ENCODE measurements at regions not wholly inside any gene's neighbourhood (a gene's known extent, or its start where the extent isn't known, plus 50 kb on each side); places are given as distances from the start of the nearest gene placed in this dataset.

DNA sequence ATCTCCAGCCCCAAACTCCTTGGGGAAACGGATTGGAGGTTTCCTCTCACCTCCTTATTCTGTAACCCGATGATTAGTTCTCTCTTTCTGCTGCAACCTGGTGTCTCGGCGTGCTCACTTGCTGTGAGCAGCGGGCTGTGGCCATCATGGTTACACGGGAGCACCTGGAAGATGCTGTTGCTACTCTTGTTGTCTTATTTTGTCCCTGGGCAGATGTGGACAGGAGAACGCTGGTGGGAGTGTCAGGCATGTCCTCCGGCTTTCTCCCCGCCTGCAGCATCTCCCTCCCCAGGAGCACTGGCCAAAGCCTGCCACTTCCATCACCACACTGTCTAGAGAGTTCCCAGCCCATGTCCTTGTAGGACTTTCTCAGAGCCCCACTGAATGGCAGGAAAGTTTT, 211.8 kb upstream of the ZNF536 start:
- no peaks in the 10 kb centered on the region for H3K4me1 Mint-ChIP-seq (ENCODE audit: low read depth, unreplicated experiment)
- no peak overlapping the region for H3K4me3 Mint-ChIP-seq (ENCODE audit: unreplicated experiment)
- H3K4me1 ChIP-seq (ENCODE audit: insufficient read depth, low read length): no peaks in the 10 kb centered on the region
- FAIRE-seq (no peak), DNase-seq (ENCODE audit: low read depth) (no peak)
- H2AFZ ChIP-seq (ENCODE audit: low read depth, low read length): no peak overlapping the region
- H3K9ac ChIP-seq (ENCODE audit: low read length): no peak overlapping the region
- H3K4me2 ChIP-seq (ENCODE audit: low read length): no peak overlapping the region
- TF ChIP-seq, protein P1, sequence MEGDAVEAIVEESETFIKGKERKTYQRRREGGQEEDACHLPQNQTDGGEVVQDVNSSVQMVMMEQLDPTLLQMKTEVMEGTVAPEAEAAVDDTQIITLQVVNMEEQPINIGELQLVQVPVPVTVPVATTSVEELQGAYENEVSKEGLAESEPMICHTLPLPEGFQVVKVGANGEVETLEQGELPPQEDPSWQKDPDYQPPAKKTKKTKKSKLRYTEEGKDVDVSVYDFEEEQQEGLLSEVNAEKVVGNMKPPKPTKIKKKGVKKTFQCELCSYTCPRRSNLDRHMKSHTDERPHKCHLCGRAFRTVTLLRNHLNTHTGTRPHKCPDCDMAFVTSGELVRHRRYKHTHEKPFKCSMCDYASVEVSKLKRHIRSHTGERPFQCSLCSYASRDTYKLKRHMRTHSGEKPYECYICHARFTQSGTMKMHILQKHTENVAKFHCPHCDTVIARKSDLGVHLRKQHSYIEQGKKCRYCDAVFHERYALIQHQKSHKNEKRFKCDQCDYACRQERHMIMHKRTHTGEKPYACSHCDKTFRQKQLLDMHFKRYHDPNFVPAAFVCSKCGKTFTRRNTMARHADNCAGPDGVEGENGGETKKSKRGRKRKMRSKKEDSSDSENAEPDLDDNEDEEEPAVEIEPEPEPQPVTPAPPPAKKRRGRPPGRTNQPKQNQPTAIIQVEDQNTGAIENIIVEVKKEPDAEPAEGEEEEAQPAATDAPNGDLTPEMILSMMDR (IDR thresholded peaks at IDR 0.05; ENCODE audit: insufficient read depth, low read depth, low read length): no peak
- no peak for TF ChIP-seq EZH2 (IDR thresholded peaks at IDR 0.05; ENCODE audit: insufficient read depth, low read length)
- H3K9me3 Mint-ChIP-seq (ENCODE audit: unreplicated experiment): peaks cover 1% of the 10 kb centered on the region
- H3K36me3 ChIP-seq (ENCODE audit: insufficient read depth, low read length): no peaks in the 10 kb centered on the region
- no peak overlapping the region for H3K27ac Mint-ChIP-seq (ENCODE audit: unreplicated experiment)
- H3K79me2 ChIP-seq (ENCODE audit: insufficient read depth, low read length): no peaks in the 10 kb centered on the region
- H3K4me3 ChIP-seq (ENCODE audit: insufficient read depth, low read depth, low read length): no peak overlapping the region
- peaks cover 32% of the 10 kb centered on the region for H3K27me3 Mint-ChIP-seq (ENCODE audit: low read depth, unreplicated experiment)
- no peaks in the 10 kb centered on the region for H4K20me1 ChIP-seq (ENCODE audit: insufficient read depth, low read length)
- H3K27me3 ChIP-seq (ENCODE audit: insufficient read depth, low read length): no peaks in the 10 kb centered on the region
- H3K9me3 ChIP-seq (ENCODE audit: insufficient read depth, low read depth, low read length): peaks cover 7% of the 10 kb centered on the region
- no peaks in the 10 kb centered on the region for H3K36me3 Mint-ChIP-seq (ENCODE audit: low read depth, unreplicated experiment)
- no peak overlapping the region for H3K27ac ChIP-seq (ENCODE audit: low read depth, low read length)

DNA sequence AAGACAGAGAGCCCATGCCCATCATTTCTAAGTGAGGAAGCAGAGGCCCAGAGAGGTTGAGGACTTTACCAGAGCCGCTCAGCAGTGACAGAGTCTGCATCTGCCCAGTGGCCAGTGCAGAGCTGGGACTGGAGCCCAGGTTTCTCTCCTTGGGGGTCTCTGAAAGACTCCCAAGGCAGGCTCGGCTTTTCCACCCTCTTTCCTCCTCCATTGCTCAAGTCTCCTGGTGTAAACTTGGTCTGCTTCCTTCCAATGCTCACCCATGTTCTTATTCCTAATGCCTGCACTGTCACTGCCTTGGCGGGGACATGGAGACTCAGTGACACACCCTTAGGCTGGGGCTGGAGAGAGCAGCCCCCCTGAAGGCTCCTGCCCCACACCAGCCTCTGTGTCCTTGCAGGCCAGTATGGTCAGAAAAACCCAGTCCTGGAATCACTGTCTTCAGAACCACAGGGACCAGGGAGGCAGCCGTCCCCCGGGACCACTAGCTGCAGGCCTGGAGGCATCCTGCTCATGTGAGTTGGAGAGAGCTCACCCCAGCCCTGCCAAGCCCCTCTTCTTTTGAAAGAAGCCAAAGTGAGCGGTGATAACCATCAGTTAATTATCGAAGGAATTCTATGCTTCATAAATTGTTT, 211.0 kb upstream of the ZNF536 start:
- no peaks in the 10 kb centered on the region for H3K36me3 Mint-ChIP-seq (ENCODE audit: low read depth, unreplicated experiment)
- Histone ChIP-seq H3K36me3 (ENCODE audit: insufficient read depth, low read length) (no peaks in the 10 kb centered on the region), H3K4me3 (ENCODE audit: insufficient read depth, low read depth, low read length) (no peak overlapping the region), H4K20me1 (ENCODE audit: insufficient read depth, low read length) (no peaks in the 10 kb centered on the region), H2AFZ (ENCODE audit: low read depth, low read length) (no peak overlapping the region), H3K4me2 (ENCODE audit: low read length) (no peak overlapping the region), H3K79me2 (ENCODE audit: insufficient read depth, low read length) (no peaks in the 10 kb centered on the region), H3K9ac (ENCODE audit: low read length) (no peak overlapping the region), H3K9me3 (ENCODE audit: insufficient read depth, low read depth, low read length) (peaks cover 7% of the 10 kb centered on the region), H3K27ac (ENCODE audit: low read depth, low read length) (no peak overlapping the region), H3K27me3 (ENCODE audit: insufficient read depth, low read length) (no peaks in the 10 kb centered on the region), H3K4me1 (ENCODE audit: insufficient read depth, low read length) (no peaks in the 10 kb centered on the region)
- no peaks in the 10 kb centered on the region for H3K4me1 Mint-ChIP-seq (ENCODE audit: low read depth, unreplicated experiment)
- peaks cover 33% of the 10 kb centered on the region for H3K27me3 Mint-ChIP-seq (ENCODE audit: low read depth, unreplicated experiment)
- no peak overlapping the region for H3K27ac Mint-ChIP-seq (ENCODE audit: unreplicated experiment)
- H3K4me3 Mint-ChIP-seq (ENCODE audit: unreplicated experiment): no peak overlapping the region
- no peak for DNase-seq (ENCODE audit: low read depth)
- FAIRE-seq: no peak
- peaks cover 1% of the 10 kb centered on the region for H3K9me3 Mint-ChIP-seq (ENCODE audit: unreplicated experiment)
- no peak for TF ChIP-seq EZH2 (IDR thresholded peaks at IDR 0.05; ENCODE audit: insufficient read depth, low read length)
- TF ChIP-seq, protein P1 (IDR thresholded peaks at IDR 0.05; ENCODE audit: insufficient read depth, low read depth, low read length): no peak

- peaks cover 1% of the 10 kb centered on the region for H3K9me3 Mint-ChIP-seq (ENCODE audit: unreplicated experiment)
- DNase-seq (ENCODE audit: low read depth): no peak
- no peak overlapping the region for H3K9ac ChIP-seq (ENCODE audit: low read length)
- H3K27me3 ChIP-seq (ENCODE audit: insufficient read depth, low read length): no peaks in the 10 kb centered on the region
- no peak overlapping the region for H3K27ac ChIP-seq (ENCODE audit: low read depth, low read length)
- no peak overlapping the region for H3K4me3 Mint-ChIP-seq (ENCODE audit: unreplicated experiment)
- no peaks in the 10 kb centered on the region for H3K79me2 ChIP-seq (ENCODE audit: insufficient read depth, low read length)
- H3K4me1 ChIP-seq (ENCODE audit: insufficient read depth, low read length): no peaks in the 10 kb centered on the region
- H2AFZ ChIP-seq (ENCODE audit: low read depth, low read length): no peak overlapping the region
- no peak for FAIRE-seq
- TF ChIP-seq, protein P1 (IDR thresholded peaks at IDR 0.05; ENCODE audit: insufficient read depth, low read depth, low read length): no peak
- H3K4me2 ChIP-seq (ENCODE audit: low read length): no peak overlapping the region
- peaks cover 7% of the 10 kb centered on the region for H3K9me3 ChIP-seq (ENCODE audit: insufficient read depth, low read depth, low read length)
- H3K4me1 Mint-ChIP-seq (ENCODE audit: low read depth, unreplicated experiment): no peaks in the 10 kb centered on the region
- H4K20me1 ChIP-seq (ENCODE audit: insufficient read depth, low read length): no peaks in the 10 kb centered on the region
- H3K27ac Mint-ChIP-seq (ENCODE audit: unreplicated experiment): no peak overlapping the region
- H3K27me3 Mint-ChIP-seq (ENCODE audit: low read depth, unreplicated experiment): peaks cover 33% of the 10 kb centered on the region
- H3K36me3 Mint-ChIP-seq (ENCODE audit: low read depth, unreplicated experiment): no peaks in the 10 kb centered on the region
- no peak overlapping the region for H3K4me3 ChIP-seq (ENCODE audit: insufficient read depth, low read depth, low read length)
- no peaks in the 10 kb centered on the region for H3K36me3 ChIP-seq (ENCODE audit: insufficient read depth, low read length)
Measured at GRCh38 chr19:30161770-30162169, 210.4 kb upstream of the ZNF536 start.
